GM23338 (cell line): ENCODE measurements at regions not wholly inside any gene's neighbourhood (a gene's known extent, or its start where the extent isn't known, plus 50 kb on each side); places are given as distances from the start of the nearest gene placed in this dataset.

Experiments
- ATAC-seq: fragments of 200-7000 bp; cut with Tn5 transposase; 3 replicates; pipeline ENCODE4 v1.9.1; 2020
- DNase-seq: peaks from one replicate; pipeline ENCODE4 v3.0.0-alpha.2; 2015; ENCODE audit warnings: low spot score
- H2AFZ ChIP-seq: fragments of 200-600 bp; sonication (generic); 2 replicates; pipeline ENCODE4 v1.8.0; 2016; ENCODE audit warnings: antibody characterized with exemption, mild to moderate bottlenecking, moderate library complexity
- H3F3A ChIP-seq: fragments of 200-600 bp; sonication (generic); replicated peaks from 2 replicates; pipeline ENCODE4 v1.8.0; 2017; ENCODE audit warnings: antibody characterized with exemption, mixed run types, low read depth
- H3K27ac ChIP-seq: fragments of 200-600 bp; sonication (generic); 2 replicates; pipeline ENCODE4 v1.6.1; 2016; ENCODE audit warnings: low read depth
- H3K27me3 ChIP-seq: fragments of 200-600 bp; sonication (generic); 2 replicates; pipeline ENCODE4 v1.8.0; 2016; ENCODE audit warnings: mild to moderate bottlenecking, mixed run types, moderate library complexity; ENCODE audit not compliant: insufficient read depth
- H3K36me3 ChIP-seq: fragments of 200-600 bp; sonication (generic); 2 replicates; pipeline ENCODE4 v1.8.0; 2016; ENCODE audit warnings: mild to moderate bottlenecking; ENCODE audit not compliant: insufficient read depth
- H3K4me1 ChIP-seq: fragments of 200-600 bp; sonication (generic); 2 replicates; pipeline ENCODE4 v1.8.0; 2016; ENCODE audit warnings: mild to moderate bottlenecking, moderate library complexity; ENCODE audit not compliant: insufficient read depth
- H3K4me2 ChIP-seq: fragments of 200-600 bp; sonication (generic); 2 replicates; pipeline ENCODE4 v1.7.1; 2017; ENCODE audit warnings: mixed run types
- H3K4me3 ChIP-seq: fragments of 200-600 bp; sonication (generic); 2 replicates; pipeline ENCODE4 v1.6.1; 2016; ENCODE audit warnings: mixed run types
- H3K79me2 ChIP-seq: fragments of 200-600 bp; sonication (generic); replicated peaks from 2 replicates; pipeline ENCODE4 v1.8.0; 2017; ENCODE audit warnings: mild to moderate bottlenecking; ENCODE audit not compliant: insufficient read depth
- H3K9me2 ChIP-seq: fragments of 200-600 bp; sonication (generic); 2 replicates; pipeline ENCODE4 v1.8.0; 2017; ENCODE audit not compliant: insufficient read depth
- H4K20me1 ChIP-seq: fragments of 200-600 bp; sonication (generic); replicated peaks from 2 replicates; pipeline ENCODE4 v1.8.0; 2017; ENCODE audit warnings: mild to moderate bottlenecking; ENCODE audit not compliant: insufficient read depth
- H3K27ac Mint-ChIP-seq: 2 replicates; pipeline ENCODE4 v1.8.0; 2020; ENCODE audit warnings: inconsistent platforms, mild to moderate bottlenecking, moderate library complexity, mixed read lengths
- H3K27me3 Mint-ChIP-seq: 3 replicates; pipeline ENCODE4 v1.8.0; 2022; ENCODE audit warnings: low read depth, mild to moderate bottlenecking, moderate library complexity, mixed read lengths, inconsistent platforms; ENCODE audit not compliant: insufficient read depth, poor library complexity
- H3K36me3 Mint-ChIP-seq: 3 replicates; pipeline ENCODE4 v1.8.0; 2021; ENCODE audit warnings: low read depth, mild to moderate bottlenecking, inconsistent platforms, moderate library complexity, mixed read lengths
- H3K4me1 Mint-ChIP-seq: 3 replicates; pipeline ENCODE4 v1.8.0; 2020; ENCODE audit warnings: mild to moderate bottlenecking, inconsistent platforms, mixed read lengths
- H3K4me3 Mint-ChIP-seq: 3 replicates; pipeline ENCODE4 v1.8.0; 2021; ENCODE audit warnings: moderate library complexity, mild to moderate bottlenecking, inconsistent platforms, mixed read lengths
- H3K9me3 Mint-ChIP-seq: 3 replicates; pipeline ENCODE4 v1.8.0; 2020; ENCODE audit warnings: moderate library complexity, mild to moderate bottlenecking, inconsistent platforms, mixed read lengths
- CREB1 ChIP-seq: fragments of 250-450 bp; sonication (Bioruptor Pico); IDR thresholded peaks from 2 replicates; pipeline ENCODE4 v1.5.0; 2020; ENCODE audit warnings: low read depth, mild to moderate bottlenecking, moderate library complexity
- EZH2 ChIP-seq: fragments of 200-600 bp; sonication (generic); IDR thresholded peaks from one replicate; pipeline ENCODE4 v1.8.0; 2017; ENCODE audit warnings: antibody characterized with exemption, mild to moderate bottlenecking, low read depth; ENCODE audit not compliant: unreplicated experiment
- EZH2phosphoT487 ChIP-seq: fragments of 200-600 bp; sonication (generic); IDR thresholded peaks from one replicate; pipeline ENCODE4 v1.8.1; 2018; ENCODE audit warnings: antibody characterized with exemption; ENCODE audit not compliant: unreplicated experiment
- NANOG ChIP-seq: IDR thresholded peaks from 2 replicates; pipeline ENCODE4 v1.6.1; 2016; ENCODE audit warnings: antibody characterized with exemption, borderline replicate concordance
- POLR2AphosphoS5 ChIP-seq: IDR thresholded peaks from 2 replicates; pipeline ENCODE4 v1.6.1; 2016; ENCODE audit warnings: antibody characterized with exemption, low read depth
- STAT1 ChIP-seq: IDR thresholded peaks from one replicate; pipeline ENCODE4 v1.6.1; 2016; ENCODE audit warnings: antibody characterized with exemption; ENCODE audit not compliant: unreplicated experiment
- ZNF114 ChIP-seq: fragments of 250-450 bp; sonication (Bioruptor Pico); IDR thresholded peaks from 2 replicates; pipeline ENCODE4 v1.5.0; 2020; ENCODE audit warnings: mild to moderate bottlenecking, moderate library complexity
- ZNF331 ChIP-seq: fragments of 250-450 bp; sonication (Bioruptor Pico); IDR thresholded peaks from 2 replicates; pipeline ENCODE4 v1.5.0; 2020; ENCODE audit warnings: low read depth, mild to moderate bottlenecking, moderate library complexity
- TF ChIP-seq, protein P1 (sequence below): fragments of 250-450 bp; sonication (Bioruptor Pico); IDR thresholded peaks from 2 replicates; pipeline ENCODE4 v1.5.0; 2020; ENCODE audit warnings: mild to moderate bottlenecking, moderate library complexity
- TF ChIP-seq, protein P2 (sequence below), 2 experiments: fragments of 200-600 bp in 1 of 2; sonication (generic) in 1 of 2; conservative IDR thresholded peaks; 2 replicates each; pipeline versions ENCODE4 v1.5.1 to v1.6.1; 2016 to 2017; ENCODE audit warnings: antibody characterized with exemption in 2 of 2, low read depth in 2 of 2, mild to moderate bottlenecking in 2 of 2, moderate library complexity in 1 of 2
- TF ChIP-seq, protein P3 (sequence below): IDR thresholded peaks from one replicate; pipeline ENCODE4 v1.6.1; 2018; ENCODE audit warnings: antibody characterized with exemption; ENCODE audit not compliant: unreplicated experiment

GRCh38 chr2:5561006-5561405, 131.2 kb upstream of the SOX11 start:
- H3K27ac Mint-ChIP-seq, result no peak overlapping the region
- Histone ChIP-seq H3K4me2 (no peak overlapping the region), H4K20me1 (no peaks in the 10 kb centered on the region), H3K9me2 (no peaks in the 10 kb centered on the region), H2AFZ (no peak overlapping the region), H3K36me3 (no peaks in the 10 kb centered on the region), H3F3A (no peaks in the 10 kb centered on the region), H3K27me3 (no peaks in the 10 kb centered on the region), H3K79me2 (no peaks in the 10 kb centered on the region), H3K4me3 (no peak overlapping the region), H3K4me1 (no peaks in the 10 kb centered on the region), H3K27ac (no peak overlapping the region)
- ATAC-seq, result no peak
- H3K36me3 Mint-ChIP-seq, result peaks cover 21% of the 10 kb centered on the region; the same call in 2 of the 3 replicates
- H3K27me3 Mint-ChIP-seq, result no peaks in the 10 kb centered on the region
- no peaks in the 10 kb centered on the region for H3K4me1 Mint-ChIP-seq
- DNase-seq, result no peak
- TF ChIP-seq CREB1 (CRISPR knock-in tag) (no peak), POLR2AphosphoS5 (no peak), EZH2phosphoT487 (no peak), ZNF331 (CRISPR knock-in tag) (no peak), EZH2 (no peak), STAT1 (no peak), ZNF114 (CRISPR knock-in tag) (no peak), NANOG (no peak)
- TF ChIP-seq, protein P1, sequence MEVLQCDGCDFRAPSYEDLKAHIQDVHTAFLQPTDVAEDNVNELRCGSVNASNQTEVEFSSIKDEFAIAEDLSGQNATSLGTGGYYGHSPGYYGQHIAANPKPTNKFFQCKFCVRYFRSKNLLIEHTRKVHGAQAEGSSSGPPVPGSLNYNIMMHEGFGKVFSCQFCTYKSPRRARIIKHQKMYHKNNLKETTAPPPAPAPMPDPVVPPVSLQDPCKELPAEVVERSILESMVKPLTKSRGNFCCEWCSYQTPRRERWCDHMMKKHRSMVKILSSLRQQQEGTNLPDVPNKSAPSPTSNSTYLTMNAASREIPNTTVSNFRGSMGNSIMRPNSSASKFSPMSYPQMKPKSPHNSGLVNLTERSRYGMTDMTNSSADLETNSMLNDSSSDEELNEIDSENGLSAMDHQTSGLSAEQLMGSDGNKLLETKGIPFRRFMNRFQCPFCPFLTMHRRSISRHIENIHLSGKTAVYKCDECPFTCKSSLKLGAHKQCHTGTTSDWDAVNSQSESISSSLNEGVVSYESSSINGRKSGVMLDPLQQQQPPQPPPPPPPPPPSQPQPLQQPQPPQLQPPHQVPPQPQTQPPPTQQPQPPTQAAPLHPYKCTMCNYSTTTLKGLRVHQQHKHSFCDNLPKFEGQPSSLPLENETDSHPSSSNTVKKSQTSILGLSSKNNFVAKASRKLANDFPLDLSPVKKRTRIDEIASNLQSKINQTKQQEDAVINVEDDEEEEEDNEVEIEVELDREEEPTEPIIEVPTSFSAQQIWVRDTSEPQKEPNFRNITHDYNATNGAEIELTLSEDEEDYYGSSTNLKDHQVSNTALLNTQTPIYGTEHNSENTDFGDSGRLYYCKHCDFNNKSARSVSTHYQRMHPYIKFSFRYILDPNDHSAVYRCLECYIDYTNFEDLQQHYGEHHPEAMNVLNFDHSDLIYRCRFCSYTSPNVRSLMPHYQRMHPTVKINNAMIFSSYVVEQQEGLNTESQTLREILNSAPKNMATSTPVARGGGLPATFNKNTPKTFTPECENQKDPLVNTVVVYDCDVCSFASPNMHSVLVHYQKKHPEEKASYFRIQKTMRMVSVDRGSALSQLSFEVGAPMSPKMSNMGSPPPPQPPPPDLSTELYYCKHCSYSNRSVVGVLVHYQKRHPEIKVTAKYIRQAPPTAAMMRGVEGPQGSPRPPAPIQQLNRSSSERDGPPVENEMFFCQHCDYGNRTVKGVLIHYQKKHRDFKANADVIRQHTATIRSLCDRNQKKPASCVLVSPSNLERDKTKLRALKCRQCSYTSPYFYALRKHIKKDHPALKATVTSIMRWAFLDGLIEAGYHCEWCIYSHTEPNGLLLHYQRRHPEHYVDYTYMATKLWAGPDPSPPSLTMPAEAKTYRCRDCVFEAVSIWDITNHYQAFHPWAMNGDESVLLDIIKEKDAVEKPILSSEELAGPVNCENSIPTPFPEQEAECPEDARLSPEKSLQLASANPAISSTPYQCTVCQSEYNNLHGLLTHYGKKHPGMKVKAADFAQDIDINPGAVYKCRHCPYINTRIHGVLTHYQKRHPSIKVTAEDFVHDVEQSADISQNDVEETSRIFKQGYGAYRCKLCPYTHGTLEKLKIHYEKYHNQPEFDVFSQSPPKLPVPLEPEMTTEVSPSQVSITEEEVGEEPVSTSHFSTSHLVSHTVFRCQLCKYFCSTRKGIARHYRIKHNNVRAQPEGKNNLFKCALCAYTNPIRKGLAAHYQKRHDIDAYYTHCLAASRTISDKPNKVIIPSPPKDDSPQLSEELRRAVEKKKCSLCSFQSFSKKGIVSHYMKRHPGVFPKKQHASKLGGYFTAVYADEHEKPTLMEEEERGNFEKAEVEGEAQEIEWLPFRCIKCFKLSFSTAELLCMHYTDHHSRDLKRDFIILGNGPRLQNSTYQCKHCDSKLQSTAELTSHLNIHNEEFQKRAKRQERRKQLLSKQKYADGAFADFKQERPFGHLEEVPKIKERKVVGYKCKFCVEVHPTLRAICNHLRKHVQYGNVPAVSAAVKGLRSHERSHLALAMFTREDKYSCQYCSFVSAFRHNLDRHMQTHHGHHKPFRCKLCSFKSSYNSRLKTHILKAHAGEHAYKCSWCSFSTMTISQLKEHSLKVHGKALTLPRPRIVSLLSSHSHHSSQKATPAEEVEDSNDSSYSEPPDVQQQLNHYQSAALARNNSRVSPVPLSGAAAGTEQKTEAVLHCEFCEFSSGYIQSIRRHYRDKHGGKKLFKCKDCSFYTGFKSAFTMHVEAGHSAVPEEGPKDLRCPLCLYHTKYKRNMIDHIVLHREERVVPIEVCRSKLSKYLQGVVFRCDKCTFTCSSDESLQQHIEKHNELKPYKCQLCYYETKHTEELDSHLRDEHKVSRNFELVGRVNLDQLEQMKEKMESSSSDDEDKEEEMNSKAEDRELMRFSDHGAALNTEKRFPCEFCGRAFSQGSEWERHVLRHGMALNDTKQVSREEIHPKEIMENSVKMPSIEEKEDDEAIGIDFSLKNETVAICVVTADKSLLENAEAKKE (CRISPR knock-in tag), result no peak
- TF ChIP-seq, protein P2, sequence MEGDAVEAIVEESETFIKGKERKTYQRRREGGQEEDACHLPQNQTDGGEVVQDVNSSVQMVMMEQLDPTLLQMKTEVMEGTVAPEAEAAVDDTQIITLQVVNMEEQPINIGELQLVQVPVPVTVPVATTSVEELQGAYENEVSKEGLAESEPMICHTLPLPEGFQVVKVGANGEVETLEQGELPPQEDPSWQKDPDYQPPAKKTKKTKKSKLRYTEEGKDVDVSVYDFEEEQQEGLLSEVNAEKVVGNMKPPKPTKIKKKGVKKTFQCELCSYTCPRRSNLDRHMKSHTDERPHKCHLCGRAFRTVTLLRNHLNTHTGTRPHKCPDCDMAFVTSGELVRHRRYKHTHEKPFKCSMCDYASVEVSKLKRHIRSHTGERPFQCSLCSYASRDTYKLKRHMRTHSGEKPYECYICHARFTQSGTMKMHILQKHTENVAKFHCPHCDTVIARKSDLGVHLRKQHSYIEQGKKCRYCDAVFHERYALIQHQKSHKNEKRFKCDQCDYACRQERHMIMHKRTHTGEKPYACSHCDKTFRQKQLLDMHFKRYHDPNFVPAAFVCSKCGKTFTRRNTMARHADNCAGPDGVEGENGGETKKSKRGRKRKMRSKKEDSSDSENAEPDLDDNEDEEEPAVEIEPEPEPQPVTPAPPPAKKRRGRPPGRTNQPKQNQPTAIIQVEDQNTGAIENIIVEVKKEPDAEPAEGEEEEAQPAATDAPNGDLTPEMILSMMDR (conservative IDR thresholded peaks at IDR 0.05; ENCODE audit: low read depth in 2 of 2), result no peak
- TF ChIP-seq, protein P3, sequence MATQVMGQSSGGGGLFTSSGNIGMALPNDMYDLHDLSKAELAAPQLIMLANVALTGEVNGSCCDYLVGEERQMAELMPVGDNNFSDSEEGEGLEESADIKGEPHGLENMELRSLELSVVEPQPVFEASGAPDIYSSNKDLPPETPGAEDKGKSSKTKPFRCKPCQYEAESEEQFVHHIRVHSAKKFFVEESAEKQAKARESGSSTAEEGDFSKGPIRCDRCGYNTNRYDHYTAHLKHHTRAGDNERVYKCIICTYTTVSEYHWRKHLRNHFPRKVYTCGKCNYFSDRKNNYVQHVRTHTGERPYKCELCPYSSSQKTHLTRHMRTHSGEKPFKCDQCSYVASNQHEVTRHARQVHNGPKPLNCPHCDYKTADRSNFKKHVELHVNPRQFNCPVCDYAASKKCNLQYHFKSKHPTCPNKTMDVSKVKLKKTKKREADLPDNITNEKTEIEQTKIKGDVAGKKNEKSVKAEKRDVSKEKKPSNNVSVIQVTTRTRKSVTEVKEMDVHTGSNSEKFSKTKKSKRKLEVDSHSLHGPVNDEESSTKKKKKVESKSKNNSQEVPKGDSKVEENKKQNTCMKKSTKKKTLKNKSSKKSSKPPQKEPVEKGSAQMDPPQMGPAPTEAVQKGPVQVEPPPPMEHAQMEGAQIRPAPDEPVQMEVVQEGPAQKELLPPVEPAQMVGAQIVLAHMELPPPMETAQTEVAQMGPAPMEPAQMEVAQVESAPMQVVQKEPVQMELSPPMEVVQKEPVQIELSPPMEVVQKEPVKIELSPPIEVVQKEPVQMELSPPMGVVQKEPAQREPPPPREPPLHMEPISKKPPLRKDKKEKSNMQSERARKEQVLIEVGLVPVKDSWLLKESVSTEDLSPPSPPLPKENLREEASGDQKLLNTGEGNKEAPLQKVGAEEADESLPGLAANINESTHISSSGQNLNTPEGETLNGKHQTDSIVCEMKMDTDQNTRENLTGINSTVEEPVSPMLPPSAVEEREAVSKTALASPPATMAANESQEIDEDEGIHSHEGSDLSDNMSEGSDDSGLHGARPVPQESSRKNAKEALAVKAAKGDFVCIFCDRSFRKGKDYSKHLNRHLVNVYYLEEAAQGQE, result no peak
- peaks cover 72% of the 10 kb centered on the region for H3K9me3 Mint-ChIP-seq
- no peak overlapping the region for H3K4me3 Mint-ChIP-seq
